Spleen (tissue), 11 donors: ENCODE measurements at regions not wholly inside any gene's neighbourhood (a gene's known extent, or its start where the extent isn't known, plus 50 kb on each side); places are given as distances from the start of the nearest gene placed in this dataset.
"Not testable (repeated sequence)": the region's sequence is repeated elsewhere in the genome, so short reads cannot be mapped to it uniquely, and the experiment has no call there.

Experiments used
- DNase-seq: peaks from one replicate; pipeline ENCODE4 v3.0.0-alpha.2; 2020
- H3K27ac ChIP-seq, 8 donors: fragments of 200-600 bp; sonication (generic) in 7 of 8; 1 replicate in 4 of 8; 2 replicates in 4 of 8; pipeline versions ENCODE4 v1.5.0 to v1.8.0; 2016 to 2021; ENCODE audit warnings: inconsistent platforms in 4 of 8, mild to moderate bottlenecking in 4 of 8, moderate library complexity in 1 of 8
- H3K27me3 ChIP-seq, 7 donors: fragments of 200-600 bp; sonication (generic) in 6 of 7; replicated peaks in 1 of 7; 1 replicate in 4 of 7; 2 replicates in 3 of 7; pipeline versions ENCODE4 v1.5.0 to v1.8.0; 2016 to 2021; ENCODE audit warnings: inconsistent platforms in 3 of 7, mild to moderate bottlenecking in 1 of 7
- H3K36me3 ChIP-seq, 6 donors: fragments of 200-600 bp; sonication (generic) in 5 of 6; 1 replicate in 4 of 6; 2 replicates in 2 of 6; pipeline versions ENCODE4 v1.5.0 to v1.8.0; 2016 to 2021; ENCODE audit warnings: inconsistent platforms in 2 of 6
- H3K4me1 ChIP-seq, 6 donors: fragments of 200-600 bp; sonication (generic) in 5 of 6; 1 replicate in 3 of 6; 2 replicates in 3 of 6; pipeline versions ENCODE4 v1.5.0 to v1.8.0; 2016 to 2021; ENCODE audit warnings: inconsistent platforms in 3 of 6
- H3K4me3 ChIP-seq, 8 donors: fragments of 200-600 bp; sonication (generic) in 7 of 8; 1 replicate in 4 of 8; 2 replicates in 4 of 8; pipeline versions ENCODE4 v1.5.0 to v1.8.0; 2016 to 2021; ENCODE audit warnings: inconsistent platforms in 4 of 8, mild to moderate bottlenecking in 4 of 8, moderate library complexity in 2 of 8
- H3K9me3 ChIP-seq, 8 donors: fragments of 200-600 bp; sonication (generic) in 7 of 8; 1 replicate in 4 of 8; 2 replicates in 4 of 8; pipeline versions ENCODE4 v1.5.0 to v1.8.0; 2016 to 2021; ENCODE audit warnings: inconsistent platforms in 4 of 8
- POLR2A ChIP-seq, 3 donors: fragments of 450-650 bp; IDR thresholded peaks; one replicate each; pipeline ENCODE4 v1.5.1; 2017; ENCODE audit warnings: antibody characterized with exemption in 3 of 3, mild to moderate bottlenecking in 1 of 3
- POLR2AphosphoS5 ChIP-seq, 3 donors: sonication (generic); formaldehyde crosslinking; IDR thresholded peaks; one replicate each; pipeline ENCODE4 v1.5.1; 2017; ENCODE audit warnings: antibody characterized with exemption in 3 of 3
- WGBS, 5 donors: extraction: QIAGEN DNeasy Blood & Tissue Kit in 3 of 5; methylation state at CpG; one replicate each; pipeline versions ENCODE4 v1.1.5 to v1.1.7; 2013 to 2018; 5-methylcytosine and 5-hydroxymethylcytosine counted together
- intact Hi-C: fragments of 100-400 bp; cut with DNase I; formaldehyde crosslinking; loops from one replicate; pipeline ENCODE4 v1.15.0; 2023; ENCODE audit warnings: low total_unique reads
- TF ChIP-seq, protein P1 (sequence below), 11 experiments: fragments of 200-600 bp in 7 of 11; fragments of 450-650 bp in 4 of 11; sonication (generic) in 4 of 11; IDR thresholded peaks in 8 of 11; conservative IDR thresholded peaks in 3 of 11; 1 replicate in 7 of 11; 2 replicates in 4 of 11; pipeline versions ENCODE4 v1.4.0 to v1.8.0; 2016 to 2021; ENCODE audit warnings: antibody characterized with exemption in 11 of 11, inconsistent platforms in 4 of 11, mild to moderate bottlenecking in 1 of 11
- donor health status: healthy with polysubstance abuse.
- donor health status: DM: no; HTN: no; CAD: no; lungs with moderate emphysema.
- donor health status: DM: no; HTN: no; CAD: no.
- donor health status: Bipolar disorder and iron deficiency.
- donor health status: healthy.
- donor health status: DM: no; HTN: no; CAD: no.
- donor health status: DM: yes; HTN: yes; CAD: no.

DNA sequence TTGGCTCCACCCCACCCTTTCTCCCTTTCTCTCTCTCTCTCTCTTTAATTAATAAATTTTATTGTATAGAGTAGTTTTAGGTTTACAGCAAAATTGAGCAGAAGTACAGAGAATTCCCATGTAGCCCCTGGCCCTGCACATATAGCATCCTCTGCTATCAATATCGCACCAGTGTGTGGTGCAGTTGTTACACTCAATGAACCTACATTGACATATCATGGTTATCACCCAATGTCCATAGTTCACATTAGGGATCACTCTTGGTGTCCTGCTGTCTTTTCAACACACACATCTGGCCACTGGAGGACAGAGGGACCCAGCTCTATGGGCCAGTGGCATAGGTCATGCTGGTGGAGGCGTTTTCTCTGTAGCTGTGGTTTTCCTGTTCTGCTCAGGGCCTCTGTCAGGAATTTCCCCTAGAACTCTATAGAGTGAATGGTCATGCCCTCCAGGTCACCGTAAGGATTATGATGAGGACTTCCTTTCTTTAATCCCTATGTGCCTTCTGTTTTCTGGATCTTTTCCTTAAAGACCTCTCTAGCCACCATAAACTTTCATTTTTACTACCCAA, 98.2 kb upstream of the NAV2 start:
- Histone ChIP-seq H3K36me3 (no peaks in the 10 kb centered on the region), H3K4me1 (no peaks in the 10 kb centered on the region), H3K9me3 (peaks cover 0 to 28% (median 13%) of the 10 kb centered on the region in 8 donors), H3K27ac (no peak overlapping the region), H3K27me3 (no peaks in the 10 kb centered on the region), H3K4me3 (no peak overlapping the region)
- intact Hi-C loops: no loop called here
- WGBS, 5 donors: 39 to 53% (median 45%) methylated on average over 3 of the region's 3 CpGs
- no peak for DNase-seq
- no peak for TF ChIP-seq POLR2A (IDR thresholded peaks at IDR 0.05)
- TF ChIP-seq, protein P1, sequence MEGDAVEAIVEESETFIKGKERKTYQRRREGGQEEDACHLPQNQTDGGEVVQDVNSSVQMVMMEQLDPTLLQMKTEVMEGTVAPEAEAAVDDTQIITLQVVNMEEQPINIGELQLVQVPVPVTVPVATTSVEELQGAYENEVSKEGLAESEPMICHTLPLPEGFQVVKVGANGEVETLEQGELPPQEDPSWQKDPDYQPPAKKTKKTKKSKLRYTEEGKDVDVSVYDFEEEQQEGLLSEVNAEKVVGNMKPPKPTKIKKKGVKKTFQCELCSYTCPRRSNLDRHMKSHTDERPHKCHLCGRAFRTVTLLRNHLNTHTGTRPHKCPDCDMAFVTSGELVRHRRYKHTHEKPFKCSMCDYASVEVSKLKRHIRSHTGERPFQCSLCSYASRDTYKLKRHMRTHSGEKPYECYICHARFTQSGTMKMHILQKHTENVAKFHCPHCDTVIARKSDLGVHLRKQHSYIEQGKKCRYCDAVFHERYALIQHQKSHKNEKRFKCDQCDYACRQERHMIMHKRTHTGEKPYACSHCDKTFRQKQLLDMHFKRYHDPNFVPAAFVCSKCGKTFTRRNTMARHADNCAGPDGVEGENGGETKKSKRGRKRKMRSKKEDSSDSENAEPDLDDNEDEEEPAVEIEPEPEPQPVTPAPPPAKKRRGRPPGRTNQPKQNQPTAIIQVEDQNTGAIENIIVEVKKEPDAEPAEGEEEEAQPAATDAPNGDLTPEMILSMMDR (IDR thresholded peaks at IDR 0.05 in 8 of 11, conservative IDR thresholded peaks at IDR 0.05 in 3 of 11): no peak
- TF ChIP-seq POLR2AphosphoS5 (IDR thresholded peaks at IDR 0.05): no peak

DNA sequence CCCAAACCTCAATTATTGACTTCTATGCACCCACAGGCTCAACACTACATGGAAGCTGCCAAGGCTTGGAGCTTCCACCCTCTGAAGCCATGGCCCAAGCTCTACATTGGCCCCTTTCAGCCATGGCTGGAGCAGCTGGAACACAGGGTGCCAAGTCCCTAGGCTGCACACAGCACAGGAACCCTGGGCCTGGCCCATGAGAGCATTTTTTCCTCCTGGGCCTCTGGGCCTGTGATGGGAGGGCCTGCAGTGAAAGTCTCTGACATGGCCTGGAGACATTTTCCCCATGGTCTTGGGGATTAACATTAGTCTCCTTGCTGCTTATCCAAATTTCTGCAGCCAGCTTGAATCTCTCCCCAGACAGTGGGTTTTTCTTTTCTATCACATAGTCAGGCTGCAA, 100.6 kb upstream of the NAV2 start:
- DNase-seq, H3K4me1 ChIP-seq, H3K27me3 ChIP-seq, H3K27ac ChIP-seq, intact Hi-C loops, H3K4me3 ChIP-seq, H3K36me3 ChIP-seq: not testable (repeated sequence)
- peaks cover 0 to 28% (median 13%) of the 10 kb centered on the region in 8 donors for H3K9me3 ChIP-seq

DNA sequence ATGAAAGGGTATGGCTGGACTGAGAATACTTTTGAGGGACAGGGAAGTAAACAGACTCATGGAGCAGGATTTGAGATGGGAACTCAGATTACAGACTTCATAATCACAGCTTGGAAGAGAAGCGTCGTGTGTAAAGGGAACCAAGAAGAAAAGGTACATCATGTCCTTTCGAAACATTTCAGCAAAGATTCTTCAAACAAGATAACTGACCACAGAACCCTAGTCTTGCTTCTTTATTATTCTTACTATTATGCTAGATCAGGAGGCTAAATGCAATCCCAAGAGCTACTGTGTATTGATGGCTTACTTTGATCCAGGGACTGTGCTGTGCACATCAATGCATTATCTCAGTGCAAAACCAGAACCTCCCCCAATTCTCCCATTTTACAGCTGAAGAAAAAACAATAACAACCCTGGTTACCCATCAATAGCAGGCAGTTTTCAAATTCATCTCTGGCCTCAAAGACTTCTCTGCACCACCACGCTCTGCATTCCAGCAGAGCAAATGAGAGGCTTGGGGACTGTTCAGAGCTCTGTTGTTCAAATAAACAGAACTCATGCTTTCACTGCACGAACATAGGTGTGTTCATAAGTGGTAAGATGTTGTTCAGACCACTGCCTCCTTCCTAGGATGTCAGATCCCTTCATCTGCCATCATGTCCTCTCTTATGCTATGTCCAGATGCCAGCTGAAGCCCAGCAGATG, 104.8 kb upstream of the NAV2 start:
- H3K4me1 ChIP-seq: no peaks in the 10 kb centered on the region
- WGBS, 5 donors: 68 to 92% (median 81%) methylated on average over 5 of the region's 5 CpGs
- intact Hi-C loops: no loop called here
- H3K4me3 ChIP-seq: no peak overlapping the region
- TF ChIP-seq POLR2A (IDR thresholded peaks at IDR 0.05): no peak
- no peak for TF ChIP-seq POLR2AphosphoS5 (IDR thresholded peaks at IDR 0.05)
- TF ChIP-seq, protein P1 (IDR thresholded peaks at IDR 0.05 in 8 of 11, conservative IDR thresholded peaks at IDR 0.05 in 3 of 11): no peak
- peaks cover 0 to 5% (median 0%) of the 10 kb centered on the region in 7 donors for H3K27me3 ChIP-seq
- peaks cover 0 to 29% (median 15%) of the 10 kb centered on the region in 8 donors for H3K9me3 ChIP-seq
- no peak for DNase-seq
- no peaks in the 10 kb centered on the region for H3K36me3 ChIP-seq
- no peak overlapping the region for H3K27ac ChIP-seq

DNA sequence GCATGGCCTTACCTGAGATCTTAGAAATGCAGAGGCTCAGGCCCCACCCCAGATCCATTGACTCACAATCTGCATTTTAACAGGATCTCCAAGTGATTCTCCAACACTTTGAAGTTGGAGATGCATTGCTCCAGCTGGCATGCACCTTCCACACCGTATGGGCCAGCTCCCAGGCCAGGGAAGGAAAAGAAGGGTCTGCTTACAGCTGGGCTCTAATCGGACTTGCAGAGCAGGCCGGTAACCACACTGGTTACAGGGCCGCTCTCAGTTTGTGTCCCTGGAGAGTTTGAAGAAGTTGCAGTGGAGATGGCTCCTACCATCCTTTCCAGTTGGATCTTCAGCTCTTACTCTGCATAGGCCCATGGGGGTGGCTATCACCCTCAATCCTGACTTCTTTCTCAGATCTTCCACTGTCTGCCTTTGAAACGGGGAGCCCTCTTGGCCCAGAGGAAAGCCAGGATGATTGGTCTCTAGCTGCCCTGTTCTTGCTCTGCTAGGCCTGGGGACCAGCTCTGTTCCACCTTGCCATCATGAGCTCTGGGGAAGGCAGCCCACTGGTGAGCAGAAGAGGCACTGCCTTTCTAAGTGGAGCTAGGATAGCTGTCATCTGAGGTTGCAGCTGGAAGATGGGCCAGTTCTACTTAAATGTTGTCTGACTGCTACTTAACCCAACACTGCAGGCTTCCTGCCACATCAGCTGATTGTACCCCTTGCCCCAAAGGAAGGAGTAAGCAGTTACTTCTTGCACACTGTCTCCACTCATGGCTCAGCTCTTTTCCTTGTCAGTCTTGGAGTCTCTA, 105.6 kb upstream of the NAV2 start:
- no peaks in the 10 kb centered on the region for H3K4me1 ChIP-seq

More for the DNA sequence above, 105.6 kb upstream of the NAV2 start:
- Histone ChIP-seq H3K9me3 (peaks cover 0 to 21% (median 8%) of the 10 kb centered on the region in 8 donors), H3K27ac (no peak overlapping the region), H3K27me3 (peaks cover 0 to 5% (median 0%) of the 10 kb centered on the region in 7 donors), H3K36me3 (no peaks in the 10 kb centered on the region), H3K4me3 (no peak overlapping the region)
- intact Hi-C loops: no loop called here
- TF ChIP-seq POLR2A (IDR thresholded peaks at IDR 0.05) (no peak), POLR2AphosphoS5 (IDR thresholded peaks at IDR 0.05) (no peak)
- TF ChIP-seq, protein P1 (IDR thresholded peaks at IDR 0.05 in 8 of 11, conservative IDR thresholded peaks at IDR 0.05 in 3 of 11): no peak
- 59 to 93% (median 85%) methylated on average over 5 of the region's 5 CpGs for WGBS, 5 donors
- DNase-seq: no peak
